A673 (cell line): ENCODE measurements at regions not wholly inside any gene's neighbourhood (a gene's known extent, or its start where the extent isn't known, plus 50 kb on each side); places are given as distances from the start of the nearest gene placed in this dataset.

Source experiments
- CTCF ChIP-seq: fragments of 300-800, 200-600 bp; sonication (generic); conservative IDR thresholded peaks from 2 replicates; pipeline ENCODE4 v1.5.1; 2017; ENCODE audit warnings: low read depth, mild to moderate bottlenecking, antibody characterized with exemption, low read length, moderate library complexity, mixed read lengths
- EZH2 ChIP-seq: fragments of 200-600 bp; sonication (generic); IDR thresholded peaks from 2 replicates; pipeline ENCODE4 v1.6.1; 2017; ENCODE audit warnings: borderline replicate concordance, low read depth, mild to moderate bottlenecking, mixed read lengths, antibody characterized with exemption, low read length; ENCODE audit not compliant: poor library complexity, severe bottlenecking

GRCh38 chr1:221045151-221045550 lies 165.9 kb downstream of the HLX start:
- TF ChIP-seq CTCF (no peak), EZH2 (no peak)
